GM23338 (cell line): ENCODE measurements at regions not wholly inside any gene's neighbourhood (a gene's known extent, or its start where the extent isn't known, plus 50 kb on each side); places are given as distances from the start of the nearest gene placed in this dataset.

Experiments
- CREB1 ChIP-seq: fragments of 250-450 bp; sonication (Bioruptor Pico); IDR thresholded peaks from 2 replicates; pipeline ENCODE4 v1.5.0; 2020; ENCODE audit warnings: low read depth, mild to moderate bottlenecking, moderate library complexity
- CTCF ChIP-seq, 2 experiments: fragments of 200-600 bp in 1 of 2; sonication (generic) in 1 of 2; conservative IDR thresholded peaks; 2 replicates each; pipeline versions ENCODE4 v1.5.1 to v1.6.1; 2016 to 2017; ENCODE audit warnings: antibody characterized with exemption in 2 of 2, low read depth in 2 of 2, mild to moderate bottlenecking in 2 of 2, moderate library complexity in 1 of 2
- EZH2 ChIP-seq: fragments of 200-600 bp; sonication (generic); IDR thresholded peaks from one replicate; pipeline ENCODE4 v1.8.0; 2017; ENCODE audit warnings: antibody characterized with exemption, mild to moderate bottlenecking, low read depth; ENCODE audit not compliant: unreplicated experiment
- POLR2AphosphoS5 ChIP-seq: IDR thresholded peaks from 2 replicates; pipeline ENCODE4 v1.6.1; 2016; ENCODE audit warnings: antibody characterized with exemption, low read depth
- REST ChIP-seq: IDR thresholded peaks from one replicate; pipeline ENCODE4 v1.6.1; 2018; ENCODE audit warnings: antibody characterized with exemption; ENCODE audit not compliant: unreplicated experiment

GRCh38 chr13:44744880-44745633 is 168.9 kb upstream of the TSC22D1 start:
- TF ChIP-seq CTCF (conservative IDR thresholded peaks at IDR 0.05; ENCODE audit: low read depth in 2 of 2) (no peak), REST (no peak), POLR2AphosphoS5 (no peak), EZH2 (no peak), CREB1 (CRISPR knock-in tag) (no peak)
